C4-2B (cell line): ENCODE measurements at regions not wholly inside any gene's neighbourhood (a gene's known extent, or its start where the extent isn't known, plus 50 kb on each side); places are given as distances from the start of the nearest gene placed in this dataset.

Source experiments
- ZFX ChIP-seq: fragments of 450-650 bp; IDR thresholded peaks from 2 replicates; pipeline ENCODE4 v1.6.1; 2017
- TF ChIP-seq, protein P1 (sequence below): fragments of 450-650 bp; conservative IDR thresholded peaks from 2 replicates; pipeline ENCODE4 v1.5.1; 2017; ENCODE audit warnings: mild to moderate bottlenecking

DNA sequence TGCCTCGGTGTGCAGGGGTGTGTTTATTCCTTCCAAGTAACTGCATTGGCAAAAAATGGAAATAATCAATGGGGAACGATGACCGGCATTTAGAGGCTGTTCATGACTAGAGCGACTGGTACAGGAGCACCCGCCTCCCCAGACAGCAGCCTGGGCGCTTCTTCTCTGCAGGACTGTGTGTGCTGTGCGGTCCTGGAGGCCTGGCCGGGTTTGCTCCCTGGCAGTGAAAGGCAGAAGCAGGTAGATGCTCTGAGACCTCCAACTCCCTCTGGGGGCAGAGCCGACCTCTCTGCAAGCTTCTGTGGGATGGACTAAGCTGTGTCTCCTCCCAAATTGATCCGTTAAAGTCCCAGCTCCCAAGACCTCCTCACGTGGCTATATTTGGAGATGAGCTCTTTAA is 59.2 kb upstream of the ACTRT2 start:
- no peak for TF ChIP-seq ZFX
- TF ChIP-seq, protein P1, sequence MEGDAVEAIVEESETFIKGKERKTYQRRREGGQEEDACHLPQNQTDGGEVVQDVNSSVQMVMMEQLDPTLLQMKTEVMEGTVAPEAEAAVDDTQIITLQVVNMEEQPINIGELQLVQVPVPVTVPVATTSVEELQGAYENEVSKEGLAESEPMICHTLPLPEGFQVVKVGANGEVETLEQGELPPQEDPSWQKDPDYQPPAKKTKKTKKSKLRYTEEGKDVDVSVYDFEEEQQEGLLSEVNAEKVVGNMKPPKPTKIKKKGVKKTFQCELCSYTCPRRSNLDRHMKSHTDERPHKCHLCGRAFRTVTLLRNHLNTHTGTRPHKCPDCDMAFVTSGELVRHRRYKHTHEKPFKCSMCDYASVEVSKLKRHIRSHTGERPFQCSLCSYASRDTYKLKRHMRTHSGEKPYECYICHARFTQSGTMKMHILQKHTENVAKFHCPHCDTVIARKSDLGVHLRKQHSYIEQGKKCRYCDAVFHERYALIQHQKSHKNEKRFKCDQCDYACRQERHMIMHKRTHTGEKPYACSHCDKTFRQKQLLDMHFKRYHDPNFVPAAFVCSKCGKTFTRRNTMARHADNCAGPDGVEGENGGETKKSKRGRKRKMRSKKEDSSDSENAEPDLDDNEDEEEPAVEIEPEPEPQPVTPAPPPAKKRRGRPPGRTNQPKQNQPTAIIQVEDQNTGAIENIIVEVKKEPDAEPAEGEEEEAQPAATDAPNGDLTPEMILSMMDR: no peak
